GM21737 (cell line): ENCODE measurements at regions not wholly inside any gene's neighbourhood (a gene's known extent, or its start where the extent isn't known, plus 50 kb on each side); places are given as distances from the start of the nearest gene placed in this dataset.

Experiments used
- ATAC-seq: cut with Tn5 transposase; IDR thresholded peaks from one replicate; pipeline ENCODE4 v1.9.1; 2021; ENCODE audit warnings: mild to moderate bottlenecking, moderate library complexity; ENCODE audit not compliant: unreplicated experiment

DNA sequence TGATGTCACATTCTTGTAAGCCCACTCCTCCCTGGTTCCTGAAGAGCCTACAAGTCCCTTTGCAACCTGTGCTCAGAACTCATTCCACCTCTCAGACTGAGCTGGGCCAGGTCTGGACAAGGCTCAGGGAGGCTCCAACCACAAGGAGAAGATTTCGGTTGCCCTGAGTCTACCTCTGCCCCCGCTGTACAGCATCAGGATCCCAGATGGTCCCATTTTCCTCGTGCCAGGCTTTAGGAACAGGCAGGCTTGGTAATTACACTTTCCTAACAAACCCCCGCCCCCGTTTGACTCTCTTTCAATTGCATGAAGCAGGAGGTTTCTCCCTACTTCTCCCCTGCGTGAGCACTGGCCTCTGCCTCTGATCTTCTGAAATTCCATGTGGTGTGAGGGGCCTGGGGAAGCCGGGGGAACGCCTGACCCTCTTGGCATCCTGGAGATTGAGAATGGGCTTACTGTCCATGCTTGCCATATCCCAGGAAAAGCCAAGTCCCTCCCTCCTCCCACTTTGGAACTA, 86.9 kb upstream of the CTNNA1 start:
- no peak for ATAC-seq

DNA sequence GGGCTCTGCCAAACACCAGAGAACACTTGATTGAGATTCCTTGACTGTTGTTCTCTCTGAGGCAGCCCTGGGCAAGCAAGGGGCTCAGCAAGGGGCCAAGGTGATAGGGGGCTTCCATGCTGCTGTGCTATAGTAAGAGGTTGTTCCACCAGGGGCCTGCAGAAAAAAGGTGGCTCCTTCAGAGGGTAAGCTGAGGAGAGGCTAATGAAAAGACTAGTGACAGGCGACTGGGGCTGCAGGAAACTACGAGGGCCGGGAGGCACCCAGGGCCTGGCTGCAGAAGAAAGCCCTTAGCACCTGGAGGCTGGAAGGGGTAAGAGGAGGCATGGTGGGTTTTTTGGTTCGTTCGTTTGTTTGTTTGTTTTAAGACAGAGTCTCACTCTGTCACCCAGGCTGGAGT, 88.0 kb upstream of the CTNNA1 start:
- no peak for ATAC-seq

DNA sequence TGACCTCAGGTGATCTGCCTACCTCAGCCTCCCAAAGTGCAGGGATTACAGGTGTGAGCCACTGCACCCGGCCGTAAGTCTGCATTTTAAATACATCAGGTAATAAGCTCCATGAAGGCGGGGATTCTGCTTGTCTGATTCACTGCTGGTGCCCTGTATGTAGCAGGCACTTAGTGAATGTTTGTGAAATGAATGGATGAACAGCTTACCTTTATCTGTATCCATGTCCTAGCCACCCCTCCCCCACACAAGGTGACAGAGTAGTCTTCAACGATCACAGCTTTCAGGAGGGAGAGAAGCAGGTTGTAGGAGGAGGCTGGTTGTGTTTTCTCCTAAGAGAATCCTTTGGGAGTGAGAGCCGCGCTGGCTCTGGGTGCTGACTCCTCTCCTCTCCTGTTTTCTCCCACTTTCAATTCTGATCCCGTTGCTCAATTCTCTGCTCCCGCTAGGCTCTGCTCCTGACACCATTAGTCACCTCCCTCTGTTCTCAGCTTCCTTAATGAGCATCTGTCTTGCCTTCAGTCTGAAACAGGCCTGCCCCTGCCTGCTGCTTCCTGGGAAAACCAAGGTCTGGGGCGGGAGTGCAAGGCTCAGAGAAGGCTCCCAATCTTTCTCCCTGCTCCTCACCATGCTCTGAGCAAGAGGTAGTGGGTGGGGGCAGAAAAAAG, 88.8 kb upstream of the CTNNA1 start:
- no peak for ATAC-seq

DNA sequence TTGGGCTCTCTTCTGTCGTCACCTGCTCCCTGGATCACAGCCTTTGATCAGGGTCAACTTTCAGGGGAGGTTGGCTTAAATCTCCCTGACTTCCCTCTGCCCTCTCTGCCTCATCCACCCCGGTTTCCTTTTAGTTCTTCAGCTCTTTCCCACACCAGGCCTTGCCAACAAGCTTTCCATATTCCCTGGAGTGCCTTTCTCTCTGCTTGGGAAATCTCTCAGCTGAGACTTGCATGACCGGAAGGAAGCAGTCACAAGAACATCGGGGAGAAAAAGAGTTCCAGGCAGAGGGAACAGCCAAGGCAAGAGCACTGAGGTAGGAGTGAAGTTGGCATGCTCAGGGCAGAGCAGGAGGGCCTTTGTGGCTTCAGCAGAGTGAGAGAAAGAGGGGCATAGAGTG, 88.4 kb upstream of the HSPA9 start:
- no peak for ATAC-seq

DNA sequence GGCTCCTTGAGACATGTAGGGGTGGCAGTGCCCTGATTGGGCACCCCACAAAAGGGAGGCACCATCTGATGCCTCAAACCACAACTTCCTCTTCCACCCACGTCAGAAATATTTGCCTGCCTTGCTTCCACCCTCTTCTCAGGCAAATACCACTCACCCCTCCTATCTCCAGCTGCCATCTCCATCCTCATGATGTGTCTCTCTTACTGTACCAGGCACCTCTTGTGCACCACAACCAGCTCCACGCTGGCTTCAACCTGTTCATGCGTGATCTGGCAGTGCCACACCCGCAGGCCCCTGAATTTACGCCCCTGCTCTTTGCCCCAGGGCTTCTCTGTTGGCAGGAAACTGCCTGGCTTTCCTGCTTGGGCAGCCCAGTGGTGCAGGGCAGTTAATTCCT, 87.8 kb upstream of the HSPA9 start:
- ATAC-seq = no peak

DNA sequence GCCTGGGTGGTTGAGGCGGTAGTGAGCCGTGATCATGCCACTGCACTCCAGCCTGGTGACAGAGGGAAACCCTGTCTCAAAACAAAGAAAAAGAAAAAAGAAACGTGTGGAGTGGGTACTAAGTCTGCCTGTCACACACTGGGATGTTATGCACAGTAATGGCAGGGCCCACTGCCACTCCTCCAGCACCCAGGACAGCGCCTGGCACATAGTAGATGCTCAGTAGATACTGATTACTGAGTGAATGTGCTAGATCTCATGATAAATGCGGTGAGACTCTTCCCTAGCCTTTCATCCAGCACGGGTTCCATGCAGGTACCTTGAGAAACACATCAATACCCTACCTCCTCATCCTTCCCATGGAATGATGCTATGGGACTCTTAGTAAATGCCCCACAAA, 87.4 kb upstream of the HSPA9 start:
- no peak for ATAC-seq

DNA sequence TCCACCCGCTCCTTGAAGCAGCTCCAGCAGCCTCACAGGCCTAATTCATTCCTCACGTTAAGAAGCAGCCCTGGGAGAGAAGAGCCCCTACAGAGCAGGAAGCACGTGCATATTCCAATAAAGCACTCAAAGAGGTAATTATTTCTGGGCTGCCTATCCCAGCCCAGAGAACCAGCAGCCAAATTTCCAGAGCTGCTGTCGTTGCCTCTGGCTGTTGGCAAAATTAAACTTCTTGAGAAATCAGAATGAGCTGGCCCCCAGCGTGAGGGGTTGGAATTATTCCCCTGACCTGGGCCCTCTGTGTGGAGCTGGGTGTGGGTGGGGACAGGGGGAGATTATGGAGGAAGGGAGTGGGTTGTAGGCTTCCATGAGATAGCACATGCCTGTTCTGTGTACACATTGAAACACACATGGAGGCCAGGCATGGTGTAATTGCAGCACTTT, 86.8 kb upstream of the HSPA9 start:
- ATAC-seq = no peak

DNA sequence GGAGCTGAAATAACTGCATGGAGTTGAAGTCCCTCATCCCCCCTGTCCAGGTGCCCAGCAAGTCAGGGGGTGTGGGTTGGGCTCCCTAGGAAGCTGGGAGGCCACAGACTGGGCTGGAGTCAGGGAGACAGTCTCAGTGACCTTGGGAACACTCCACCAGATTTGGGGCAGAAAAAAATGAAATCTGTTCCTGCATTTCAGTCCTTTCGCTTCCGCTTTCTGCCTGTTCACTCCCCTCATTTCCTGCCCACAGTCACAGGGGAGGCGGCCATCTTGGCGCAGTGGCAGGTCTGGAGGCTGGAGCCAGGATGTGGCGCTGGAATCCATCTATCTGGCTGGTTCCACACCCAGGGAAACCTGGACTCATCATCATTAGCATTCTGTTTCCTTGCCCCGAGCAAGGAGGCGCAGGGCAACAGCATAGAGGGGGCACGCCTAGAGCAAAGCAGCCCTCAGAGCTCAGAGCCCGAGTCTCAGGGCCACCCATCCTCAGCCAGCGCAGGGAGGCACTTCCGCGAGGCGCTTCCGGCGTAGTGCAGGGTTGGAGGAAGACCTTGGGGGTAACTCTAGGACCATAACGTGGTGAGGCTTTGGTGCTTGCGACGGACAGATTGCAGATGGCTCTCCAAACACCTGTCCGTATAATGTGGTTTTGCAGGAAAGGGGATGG, 86.2 kb upstream of the HSPA9 start:
- no peak for ATAC-seq

DNA sequence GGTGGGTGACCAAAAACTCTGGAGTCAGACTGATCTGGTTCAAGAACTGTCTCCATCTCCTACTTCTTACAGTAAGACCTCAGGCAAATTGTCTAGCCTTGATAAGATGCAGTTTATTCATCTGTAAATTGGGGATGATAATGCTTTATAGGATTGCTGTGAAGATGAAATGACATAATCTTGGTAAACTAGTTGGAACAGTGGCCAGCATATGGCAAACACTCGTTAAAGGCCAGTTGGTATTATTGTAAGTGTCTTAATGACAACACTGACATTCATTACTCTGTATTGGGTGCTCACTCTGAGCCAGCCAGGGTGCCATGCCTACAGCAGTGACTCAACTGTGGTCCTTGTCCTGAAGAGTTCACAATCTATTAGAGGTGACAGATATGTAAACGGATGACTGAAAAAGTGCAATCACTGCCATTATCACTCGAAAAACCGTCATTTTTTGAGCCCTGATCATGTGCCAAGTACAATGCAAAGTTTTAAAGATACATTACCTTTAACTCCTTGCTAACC, 84.9 kb upstream of the HSPA9 start:
- no peak for ATAC-seq

DNA sequence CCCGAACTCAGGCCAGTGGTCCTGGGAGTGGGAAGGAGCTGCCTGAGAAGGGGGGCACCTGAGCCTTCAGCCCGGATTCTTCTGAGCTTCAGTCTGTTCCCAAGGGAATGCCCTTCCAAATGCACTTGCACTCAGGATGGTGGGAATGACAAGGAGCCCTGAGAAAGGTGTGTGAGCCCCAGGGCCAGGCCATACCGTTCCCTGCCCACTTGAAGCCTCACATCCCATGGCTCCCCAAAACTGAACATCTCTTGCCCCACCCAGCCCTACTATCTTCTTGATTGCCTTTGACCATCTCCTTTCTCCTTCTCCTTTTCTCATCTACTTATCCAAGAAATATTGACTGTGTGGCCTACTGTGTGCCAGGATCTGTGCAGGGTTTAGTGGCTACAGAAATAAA, 84.4 kb upstream of the HSPA9 start:
- no peak for ATAC-seq

DNA sequence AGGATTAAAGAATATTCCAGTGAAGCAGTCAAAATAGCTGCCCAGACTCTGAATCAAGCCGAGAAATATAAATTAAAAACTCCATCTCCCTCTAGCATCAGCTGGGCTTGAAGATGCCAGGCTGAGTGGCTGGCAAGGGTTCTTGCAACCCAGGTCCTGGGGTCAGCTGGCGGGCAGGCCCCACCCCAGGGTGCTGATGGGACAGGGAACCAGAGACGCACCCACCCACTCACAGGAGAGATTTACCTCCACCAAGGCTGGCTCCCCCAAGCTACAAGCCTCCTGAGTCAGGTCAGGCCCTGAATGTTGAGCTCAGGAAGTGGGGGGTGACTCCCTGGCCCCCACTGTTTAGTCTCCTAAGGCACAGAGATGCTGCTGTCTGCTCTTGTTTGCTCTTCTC, 83.9 kb upstream of the HSPA9 start:
- ATAC-seq = no peak

DNA sequence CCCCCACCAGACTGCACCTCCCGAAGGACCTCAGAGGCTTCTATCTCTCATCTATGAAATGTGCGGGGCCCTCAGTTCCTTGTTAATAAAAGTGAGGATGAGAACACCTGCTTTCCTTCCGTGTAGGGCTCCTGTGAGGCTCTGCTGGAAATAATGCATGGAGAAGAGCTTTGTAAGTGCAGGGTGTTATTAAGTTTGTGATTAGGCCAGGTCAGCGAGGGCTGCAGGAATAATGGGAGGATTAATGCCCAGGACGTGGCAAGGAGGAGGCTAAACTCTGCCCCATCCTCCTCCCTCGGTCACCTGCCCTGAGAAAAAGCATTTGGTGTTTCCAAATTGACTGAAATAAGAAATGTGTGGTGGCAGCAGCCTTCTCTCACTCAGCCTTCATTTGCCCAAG, 83.5 kb upstream of the HSPA9 start:
- ATAC-seq = no peak

DNA sequence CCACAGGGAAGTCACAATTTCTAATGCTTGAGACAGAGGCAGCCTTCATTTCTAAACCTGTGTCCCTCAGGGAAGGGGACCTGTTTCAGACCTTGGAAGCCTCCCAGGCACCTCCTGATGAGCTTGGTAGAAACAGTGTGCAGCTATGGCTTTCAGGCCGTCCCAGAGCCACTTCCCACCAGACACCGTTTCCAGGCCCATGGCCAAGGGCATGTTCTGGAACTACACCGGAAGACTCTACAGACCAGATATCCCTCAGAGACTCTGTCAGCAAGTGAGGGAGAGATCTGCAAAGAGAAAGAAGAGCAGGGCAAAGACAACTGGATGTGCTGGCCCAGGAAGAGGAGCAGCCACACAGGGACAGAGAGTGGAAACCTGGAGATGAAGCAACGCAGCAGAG, 82.2 kb upstream of the HSPA9 start:
- ATAC-seq = no peak

DNA sequence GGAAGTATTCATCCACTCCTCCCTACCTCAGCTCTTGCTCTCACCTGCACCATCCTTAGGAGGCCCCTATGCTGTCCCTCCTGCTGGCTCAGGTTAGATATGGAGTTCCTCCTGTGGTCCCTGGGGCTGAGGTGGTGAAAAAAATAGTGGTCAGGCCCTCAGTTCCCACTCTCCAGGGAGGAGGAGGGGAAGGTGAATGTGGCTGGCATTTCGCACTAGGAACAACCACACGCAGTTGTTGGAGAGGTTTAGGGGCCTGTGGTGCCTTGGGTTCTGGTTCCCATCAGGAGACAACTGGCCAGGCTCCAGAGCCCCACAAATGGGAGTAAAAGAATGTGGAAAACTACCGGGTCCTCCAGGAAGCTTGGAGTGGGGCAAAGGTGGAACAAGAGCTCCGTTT, 81.7 kb upstream of the HSPA9 start:
- ATAC-seq = no peak

DNA sequence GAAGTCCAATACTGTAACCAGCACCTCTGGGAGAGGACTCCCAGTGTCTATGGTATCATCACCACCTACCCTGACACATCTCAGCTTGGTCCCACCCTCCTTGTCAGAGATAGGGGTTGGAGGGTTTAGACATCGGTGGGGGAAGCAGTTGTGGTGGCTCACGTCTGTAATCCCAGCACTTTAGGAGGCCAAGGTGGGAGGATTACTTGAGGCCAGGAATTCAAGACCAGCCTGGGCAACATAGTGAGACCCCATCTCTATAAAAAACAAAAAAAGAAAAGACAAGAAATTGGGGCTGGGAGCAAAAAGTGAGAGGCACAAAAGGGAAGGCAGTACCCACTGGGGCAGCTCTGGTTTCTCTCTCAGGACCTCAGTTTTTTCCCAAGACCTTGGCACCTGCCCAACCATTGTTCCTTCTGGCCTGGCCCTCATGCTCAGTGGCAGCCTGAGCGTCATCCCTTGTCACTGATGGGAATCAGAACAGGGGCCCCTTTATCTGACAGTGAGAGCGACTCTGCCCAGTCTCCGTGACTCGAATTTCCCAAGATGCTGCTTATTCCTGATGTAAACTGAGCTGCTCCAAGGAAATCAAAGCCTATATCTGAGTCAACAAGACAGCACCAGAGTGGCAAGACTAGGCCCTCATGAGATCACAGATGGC, 80.5 kb upstream of the HSPA9 start:
- ATAC-seq = no peak

DNA sequence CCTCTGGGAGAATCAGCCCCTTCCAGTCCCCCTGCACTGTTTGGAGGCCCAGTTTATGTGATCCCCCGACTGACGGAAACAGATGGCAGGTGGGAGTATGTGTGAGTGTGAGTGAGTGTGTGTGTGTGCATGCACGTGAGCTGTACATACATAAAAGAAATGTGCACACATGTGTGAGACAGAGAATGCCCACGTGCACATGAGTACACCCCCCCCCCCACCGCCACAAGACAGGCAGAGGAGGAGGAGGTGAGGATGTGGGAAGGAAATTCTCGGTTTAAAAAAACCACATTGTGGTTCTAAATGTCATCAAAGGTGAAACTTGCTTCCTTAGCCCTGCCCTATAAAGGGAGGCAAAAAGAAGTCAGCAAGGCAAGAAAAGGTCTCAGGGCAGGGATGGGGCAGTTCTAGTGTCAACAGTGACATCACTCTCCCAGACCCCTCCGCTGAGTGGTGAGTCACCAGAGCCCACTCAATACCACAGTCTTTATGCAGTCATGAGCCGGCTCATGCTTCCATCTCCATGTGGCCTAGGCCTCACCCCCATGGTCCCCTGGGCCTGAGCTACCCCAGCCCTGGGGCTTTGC, 79.2 kb upstream of the HSPA9 start:
- peak; percentile 62 for ATAC-seq

DNA sequence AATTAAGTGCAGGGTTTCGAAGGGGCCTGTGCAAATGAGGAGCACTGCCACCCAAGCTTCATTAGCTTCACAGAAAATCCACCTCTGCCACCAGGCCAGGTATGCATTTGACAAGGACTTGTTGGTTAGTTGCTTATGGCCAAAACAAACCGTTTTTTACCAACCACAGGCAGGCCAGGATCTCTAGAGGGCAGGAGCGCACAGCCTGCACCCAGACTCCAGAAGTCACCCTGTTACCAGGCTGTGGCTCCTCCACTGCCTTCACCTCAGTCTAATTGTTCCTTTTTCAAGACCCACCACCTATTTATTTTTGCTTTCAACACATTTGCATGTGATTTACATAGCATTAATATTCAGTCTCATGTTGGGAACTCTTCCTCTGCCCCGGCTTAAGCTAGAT, 78.3 kb upstream of the HSPA9 start:
- no peak for ATAC-seq

DNA sequence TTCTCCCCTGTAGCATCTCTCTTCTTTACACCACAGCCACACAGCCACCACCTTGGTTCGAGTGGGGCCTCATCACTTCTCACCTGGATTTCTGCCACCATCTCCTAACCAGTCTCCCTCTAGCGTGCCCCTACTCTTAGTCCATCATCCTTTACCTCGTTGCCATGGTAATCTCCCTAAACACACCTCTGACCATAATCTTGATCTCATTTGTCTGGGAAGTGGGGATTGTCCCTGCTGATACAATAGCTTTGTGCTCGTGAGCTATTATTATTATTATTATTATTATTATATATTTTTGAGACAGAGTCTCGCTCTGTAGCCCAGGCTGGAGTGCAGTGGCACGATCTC, 76.5 kb upstream of the HSPA9 start:
- no peak for ATAC-seq

DNA sequence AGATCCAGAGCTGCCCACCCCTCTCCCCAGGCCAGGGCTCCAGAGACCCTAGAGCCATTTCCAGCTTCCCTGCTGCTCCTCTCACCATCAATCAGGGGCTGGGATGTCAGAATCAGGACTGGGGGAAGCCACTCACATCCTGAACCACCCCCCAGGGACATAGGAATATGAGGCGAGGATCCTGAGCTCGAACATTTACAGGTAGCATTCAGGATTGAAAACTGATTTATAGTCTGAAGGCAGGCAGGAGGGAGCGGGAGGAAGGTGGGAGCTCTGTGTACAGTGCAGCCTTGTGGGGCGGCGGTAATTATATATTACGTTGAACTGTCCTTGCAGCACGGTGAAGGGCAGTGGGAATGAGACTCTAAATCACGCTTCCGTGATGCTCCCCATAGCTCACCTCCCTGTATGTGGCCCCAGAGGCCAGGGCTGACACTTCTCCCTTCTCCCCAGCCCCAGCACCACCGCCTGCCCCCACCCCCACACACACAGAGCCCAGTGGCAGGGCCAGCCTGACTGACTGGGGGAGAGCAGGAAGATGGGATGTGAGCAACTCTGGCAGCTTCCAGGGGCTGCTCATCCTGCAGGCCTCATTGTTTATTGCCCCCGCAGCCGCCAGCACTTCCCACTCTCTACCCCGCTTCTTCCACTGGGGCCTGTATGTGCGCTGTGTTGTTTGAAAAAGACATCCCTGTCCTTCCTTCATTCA, 76.0 kb upstream of the HSPA9 start:
- no peak for ATAC-seq

DNA sequence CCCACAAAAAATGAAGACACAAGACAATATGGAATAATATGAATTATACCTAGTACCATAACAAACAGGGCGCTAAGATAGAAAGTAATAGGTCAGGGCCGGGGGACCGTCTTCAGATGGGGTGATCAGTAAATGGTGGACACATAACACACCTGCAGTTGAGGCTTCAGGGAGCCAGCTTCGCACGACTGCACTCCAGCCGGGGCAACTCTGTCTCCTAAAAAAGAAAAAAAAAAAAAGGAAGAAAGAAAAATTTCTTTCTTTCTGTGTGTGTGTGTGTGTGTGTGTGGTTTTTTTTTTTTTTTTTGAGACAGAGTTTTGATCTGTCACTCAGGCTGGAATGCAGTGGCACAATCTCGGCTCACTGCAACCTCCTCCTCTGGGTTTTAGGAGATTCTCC, 75.0 kb upstream of the HSPA9 start:
- no peak for ATAC-seq

DNA sequence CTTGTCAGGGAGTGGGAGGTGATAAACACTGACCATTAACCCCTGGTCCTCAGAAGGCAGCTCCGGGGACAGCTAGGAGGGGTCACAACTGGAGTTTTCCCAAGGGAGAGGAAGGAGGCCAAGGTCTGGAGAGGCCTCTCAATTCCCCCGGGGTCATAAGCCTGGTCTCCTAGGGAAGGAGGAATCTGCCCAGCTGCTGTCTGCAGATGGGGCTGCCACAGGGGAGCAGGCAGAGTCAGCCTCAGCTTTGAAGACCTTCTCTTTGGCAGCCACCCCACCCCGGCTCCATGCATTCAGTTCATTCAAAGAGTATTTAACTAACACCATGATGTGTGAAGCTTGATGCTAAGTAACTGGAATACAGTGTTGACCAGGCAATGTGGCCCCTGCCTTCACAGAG, 74.6 kb upstream of the HSPA9 start:
- no peak for ATAC-seq
